Nucleus accumbens (tissue), 56 donors: ENCODE measurements at regions not wholly inside any gene's neighbourhood (a gene's known extent, or its start where the extent isn't known, plus 50 kb on each side); places are given as distances from the start of the nearest gene placed in this dataset.

Experiments used
- DNase-seq, 56 donors: peaks; one replicate each; lab custom pipeline; 2025; lab: John Stamatoyannopoulos, UW

DNA sequence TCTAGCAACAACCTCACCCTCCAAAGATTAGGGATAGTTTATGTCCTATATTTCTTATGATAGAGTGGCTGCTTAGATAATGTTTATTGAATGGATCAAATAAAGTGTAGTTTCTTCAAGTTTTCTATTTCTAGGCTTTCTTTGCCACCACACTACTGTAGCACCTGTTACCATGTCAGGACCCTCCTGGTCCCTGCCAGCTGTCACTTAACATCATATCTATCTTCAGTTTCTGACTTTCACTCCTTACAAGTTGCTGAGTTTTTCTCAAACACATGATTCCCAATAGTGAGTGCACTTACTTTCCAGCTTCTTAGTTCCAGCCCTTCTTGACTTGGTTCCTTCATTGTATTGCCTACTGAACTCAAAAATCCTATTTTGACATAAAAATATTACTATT is 593.9 kb upstream of the PITX2 start:
- DNase-seq: no peak

DNA sequence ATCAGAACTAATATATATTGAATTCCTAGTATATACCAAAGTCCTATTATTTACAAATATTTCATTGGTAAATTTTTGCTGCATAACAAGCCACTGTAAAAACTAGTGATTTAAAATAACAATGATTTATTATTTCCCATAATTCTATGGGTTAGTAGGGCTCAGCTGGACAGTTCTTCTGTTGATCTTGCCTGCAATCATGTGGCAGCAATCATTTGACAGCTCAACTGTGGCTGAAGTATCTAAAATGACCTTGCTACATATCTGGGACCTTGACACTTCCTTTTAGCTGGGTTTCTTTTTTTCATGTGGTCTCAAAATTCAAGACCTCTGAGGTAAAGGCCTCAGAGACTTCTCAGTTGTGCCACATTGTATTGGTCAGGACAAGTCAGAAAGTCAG is 598.5 kb upstream of the PITX2 start:
- no peak for DNase-seq

DNA sequence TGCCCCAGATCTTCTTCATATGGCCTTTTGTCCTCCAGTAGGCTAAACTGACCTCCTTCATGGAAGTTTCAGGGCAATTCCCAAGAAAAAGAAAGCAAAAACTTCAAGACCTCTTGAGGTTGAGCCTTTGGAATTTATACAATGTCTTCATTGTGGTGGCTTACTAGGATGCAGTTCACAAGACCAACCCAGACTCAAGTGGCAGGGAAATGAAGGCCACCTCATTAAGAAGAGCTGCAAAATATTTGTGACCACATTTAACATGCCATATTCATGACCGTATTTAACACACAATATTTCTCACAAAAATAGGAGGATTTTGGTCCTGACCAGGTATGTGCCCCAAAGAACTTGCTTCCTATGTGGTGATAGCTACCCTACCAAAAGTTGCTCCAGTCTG is 605.5 kb upstream of the PITX2 start:
- DNase-seq: no peak

DNA sequence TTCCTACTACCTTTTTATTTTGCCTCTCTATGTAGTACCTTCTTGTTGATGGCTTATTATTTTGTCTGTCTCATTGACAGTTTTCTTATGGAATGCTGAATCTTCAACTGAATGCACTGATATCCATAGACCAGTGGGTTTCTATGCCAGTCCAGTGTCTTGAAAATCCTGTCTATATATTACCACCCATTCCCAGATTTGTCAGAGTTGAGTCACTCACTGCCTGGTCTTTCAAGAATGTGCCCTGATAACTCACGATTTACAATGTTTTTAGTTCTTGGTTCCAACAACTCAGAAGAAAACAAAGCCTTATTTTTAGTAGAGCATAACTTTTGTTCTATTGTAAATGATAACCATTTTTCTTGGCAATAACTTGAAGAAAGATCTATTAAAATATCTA is 606.0 kb upstream of the PITX2 start:
- no peak for DNase-seq

DNA sequence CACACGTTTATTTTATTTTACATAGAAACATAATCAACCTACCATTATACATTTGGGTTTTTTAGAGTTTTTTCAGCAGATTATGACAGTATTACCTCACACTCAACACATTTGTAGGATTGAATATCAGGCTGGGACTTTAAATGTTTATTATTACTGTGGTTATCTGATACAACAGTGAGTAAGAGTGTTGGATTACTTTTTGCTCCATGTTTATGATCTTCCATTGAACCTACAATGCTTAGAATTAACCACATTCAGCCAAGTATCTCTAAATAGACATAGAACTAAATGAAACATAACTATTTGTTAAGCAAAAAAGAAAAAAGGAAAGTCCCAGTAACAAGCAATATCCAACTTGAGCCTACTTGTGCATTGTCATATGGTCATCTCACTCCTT is 607.4 kb upstream of the PITX2 start:
- no peak for DNase-seq

DNA sequence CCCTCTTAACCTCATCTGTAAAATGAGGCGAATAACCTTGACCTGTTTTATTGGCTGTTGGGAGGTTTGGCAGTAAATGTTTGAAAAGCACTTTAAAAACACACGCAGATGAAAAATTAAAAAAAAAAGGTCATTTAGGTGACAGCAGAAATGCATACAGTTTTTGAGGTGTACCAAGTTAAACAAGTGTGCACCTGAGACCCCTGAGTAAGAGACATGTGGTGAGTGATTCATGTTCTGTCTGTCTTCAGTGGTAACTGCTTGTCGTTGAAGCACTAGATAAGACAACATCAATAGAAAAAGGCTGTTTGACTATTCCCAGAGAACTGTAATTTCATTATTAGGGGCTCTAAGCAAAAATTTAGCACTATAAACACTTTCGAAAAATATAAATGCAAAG is 608.4 kb upstream of the PITX2 start:
- no peak for DNase-seq

DNA sequence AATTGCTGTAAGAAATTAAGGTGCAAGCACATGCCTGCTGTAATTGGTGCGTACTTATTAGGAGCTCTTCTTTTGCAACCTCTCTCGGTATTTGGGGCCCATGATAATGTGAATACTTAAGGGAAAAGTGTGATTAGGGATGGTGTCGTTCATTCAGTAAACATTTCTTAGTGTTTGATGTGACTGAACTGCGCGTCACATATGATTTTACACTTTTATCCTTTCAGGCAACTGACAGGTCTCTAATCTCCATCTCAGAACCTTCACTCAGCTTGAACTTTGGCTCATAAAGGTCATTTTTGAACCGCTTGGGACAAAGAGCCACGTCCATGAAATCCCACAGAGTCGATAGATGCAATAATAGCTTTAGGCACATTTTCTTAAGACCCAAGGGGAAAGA is 612.1 kb upstream of the PITX2 start:
- DNase-seq: no peak

DNA sequence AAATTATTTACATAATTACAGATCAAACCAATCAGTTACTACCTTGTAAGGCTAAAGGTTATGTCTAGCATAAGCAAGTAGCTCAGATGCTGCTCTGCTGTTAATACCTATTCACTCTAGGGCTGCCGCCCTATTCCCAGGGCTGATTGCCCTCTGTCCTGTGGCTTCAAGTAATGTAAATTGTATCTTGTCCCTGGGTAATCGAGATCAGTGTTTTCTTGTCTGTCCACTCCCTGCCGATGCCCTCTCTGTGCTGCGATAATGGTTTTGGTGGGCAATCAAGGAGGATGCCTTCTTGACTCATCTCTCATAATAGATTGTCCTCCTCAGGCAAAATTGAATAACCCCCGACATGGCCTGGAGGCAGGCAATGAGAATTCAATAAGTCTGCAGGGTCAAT is 641.0 kb upstream of the PITX2 start:
- no peak for DNase-seq

DNA sequence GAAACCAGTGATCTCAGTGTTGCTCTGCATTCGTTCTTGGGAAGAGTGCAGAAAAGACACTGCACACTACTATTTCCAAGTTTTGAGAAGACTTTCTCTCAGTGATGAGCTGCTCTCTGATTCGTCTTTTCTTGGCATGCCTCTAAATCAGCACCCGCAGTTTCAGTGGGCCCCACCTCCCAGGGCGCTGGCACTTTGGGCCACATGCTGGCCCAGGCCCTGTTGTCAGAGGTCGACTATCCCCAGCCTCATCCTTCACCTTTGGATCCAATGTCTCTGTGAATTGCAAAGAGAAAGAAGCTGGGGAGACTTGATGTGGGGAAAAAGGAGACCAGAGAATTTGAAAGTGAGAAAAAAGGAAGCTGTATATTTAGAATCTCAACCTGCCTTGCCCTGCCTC is 644.1 kb upstream of the PITX2 start:
- no peak for DNase-seq

DNA sequence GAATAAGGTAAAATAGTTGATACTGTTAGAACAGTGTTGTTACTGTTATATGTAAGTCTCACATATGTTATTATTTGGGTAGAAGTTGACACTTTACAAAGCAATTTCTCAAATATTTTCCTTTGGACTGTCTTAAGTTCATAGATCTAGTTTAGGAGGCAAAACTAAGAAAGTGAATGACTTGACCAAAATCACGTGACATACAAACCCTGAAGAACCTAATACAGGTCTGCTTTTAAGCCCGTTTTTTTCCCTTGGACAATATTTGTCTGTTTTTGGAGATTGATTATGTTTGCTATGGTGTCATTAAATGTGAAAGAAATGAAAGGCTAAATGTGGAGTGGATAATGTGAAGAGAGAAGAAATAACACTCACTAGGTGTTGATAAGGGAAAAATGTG is 644.9 kb upstream of the PITX2 start:
- DNase-seq: no peak

DNA sequence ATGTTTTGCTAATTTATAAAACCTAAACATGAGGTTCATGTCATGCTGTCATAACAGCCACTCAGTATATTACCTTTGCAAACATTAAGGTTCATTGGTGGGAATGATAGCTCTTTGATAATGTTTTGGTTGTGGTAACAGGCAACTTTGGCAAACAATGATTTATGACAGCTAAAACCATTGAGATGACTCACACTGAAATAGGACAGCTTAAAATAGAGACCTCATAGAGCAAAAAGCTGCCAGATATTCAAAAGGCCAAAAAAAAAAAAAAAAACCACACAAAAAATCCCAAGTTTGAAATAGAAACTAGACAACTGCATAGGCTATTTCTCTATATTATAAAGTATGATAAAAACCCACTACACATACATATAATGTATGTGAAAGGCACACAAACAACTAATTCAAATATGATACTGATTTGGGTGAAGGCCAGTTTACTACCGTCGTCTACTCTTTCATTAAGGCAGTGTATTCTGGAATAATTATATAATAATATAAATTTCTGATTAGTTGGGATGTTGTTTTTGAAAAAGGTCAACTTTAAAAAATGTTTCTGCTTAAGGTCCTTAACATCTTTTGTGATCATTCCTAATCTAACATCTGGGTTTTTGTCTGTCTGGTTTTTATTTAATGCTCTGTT is 646.0 kb upstream of the PITX2 start:
- no peak for DNase-seq

DNA sequence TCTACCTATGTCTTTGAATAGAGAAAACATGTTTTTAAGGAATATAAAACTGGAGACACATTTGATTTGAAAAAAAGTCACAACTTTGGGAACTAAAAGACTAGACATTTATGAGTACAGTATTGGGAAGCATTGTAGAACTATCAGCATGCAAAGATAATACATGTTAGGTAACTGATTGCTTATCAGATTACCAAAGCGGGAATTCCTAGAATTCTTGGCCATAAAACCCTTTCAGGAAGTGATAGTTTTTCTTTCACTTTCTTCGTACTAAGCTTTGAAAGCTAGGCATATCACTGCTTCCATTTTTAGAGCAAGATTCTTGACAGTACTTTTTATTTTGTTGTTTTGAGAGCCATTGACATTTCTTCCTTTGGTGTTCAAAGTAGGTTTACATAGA is 646.6 kb upstream of the PITX2 start:
- DNase-seq: no peak

DNA sequence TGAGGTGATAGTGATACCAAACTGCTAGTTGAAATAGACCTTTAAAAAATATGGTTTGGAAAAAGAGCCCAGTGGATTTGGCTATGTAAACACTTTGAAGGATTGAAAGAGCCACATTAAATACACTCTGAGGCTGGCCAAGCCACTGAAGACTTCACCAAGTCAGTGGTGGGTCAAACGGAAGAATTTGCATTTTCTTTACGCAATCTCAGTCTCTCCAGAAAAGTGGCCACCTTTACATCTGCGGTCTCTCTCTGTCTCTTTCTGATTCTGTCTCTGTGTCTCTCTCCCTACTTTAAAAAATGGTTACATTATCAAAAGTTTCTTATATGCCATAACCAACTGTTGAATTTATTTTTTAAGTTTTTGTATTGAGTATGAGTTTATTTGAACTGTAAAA is 651.2 kb upstream of the PITX2 start:
- DNase-seq: no peak

DNA sequence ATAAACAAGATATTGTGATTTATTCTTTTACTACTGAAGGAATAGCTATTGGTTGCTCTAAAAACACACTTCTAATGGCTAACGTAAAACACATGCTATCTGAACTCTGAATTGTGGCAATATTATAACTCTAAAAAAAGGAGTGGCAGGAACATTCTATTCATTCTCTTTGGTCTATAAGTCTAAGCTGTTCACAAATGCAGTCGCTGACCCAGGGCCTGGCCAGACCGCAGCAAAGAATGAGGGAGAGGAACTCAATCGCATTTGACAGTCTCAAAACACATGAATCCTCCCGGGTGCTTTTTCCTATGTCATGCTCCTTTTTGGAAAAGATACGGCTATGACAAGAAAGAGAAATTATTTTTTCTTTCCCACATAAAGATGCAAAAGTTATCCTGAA is 651.6 kb upstream of the PITX2 start:
- no peak for DNase-seq

DNA sequence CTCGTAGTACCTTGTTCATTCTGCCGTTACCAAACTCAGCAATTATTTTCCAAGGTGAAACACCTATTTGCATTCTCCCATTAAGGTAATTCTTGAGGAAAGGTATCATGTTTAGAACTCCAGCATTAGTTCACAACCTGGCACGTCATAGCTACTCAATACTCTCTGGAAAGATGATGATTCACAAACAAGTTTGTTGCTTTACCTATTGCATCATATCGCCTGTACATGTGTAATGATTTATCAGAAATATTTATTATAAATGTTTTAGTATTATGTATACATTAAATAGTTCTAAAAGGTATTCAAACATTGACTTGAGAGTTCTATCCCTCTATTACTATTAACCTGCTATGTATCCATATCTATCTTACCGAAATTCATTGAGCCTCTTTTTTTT is 658.3 kb upstream of the PITX2 start:
- DNase-seq: no peak

DNA sequence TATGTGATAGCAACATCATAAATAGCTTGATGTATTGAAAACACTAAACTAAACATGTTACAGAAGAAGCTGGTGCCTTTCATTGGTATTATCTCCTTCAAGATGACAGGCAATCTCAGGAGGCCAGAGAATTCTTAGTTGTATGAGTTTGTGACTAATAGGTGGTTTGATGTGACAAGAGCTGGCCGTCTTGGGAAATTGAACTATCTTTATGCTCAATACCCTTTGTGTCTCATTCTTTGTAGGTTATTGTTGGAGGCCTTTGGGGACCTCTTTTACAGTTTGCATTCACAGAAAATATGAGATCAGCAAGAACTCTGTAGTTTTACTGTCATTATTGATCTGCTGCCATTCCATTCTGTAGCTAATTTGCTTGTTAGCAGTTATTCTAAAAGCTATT is 659.2 kb upstream of the PITX2 start:
- no peak for DNase-seq

DNA sequence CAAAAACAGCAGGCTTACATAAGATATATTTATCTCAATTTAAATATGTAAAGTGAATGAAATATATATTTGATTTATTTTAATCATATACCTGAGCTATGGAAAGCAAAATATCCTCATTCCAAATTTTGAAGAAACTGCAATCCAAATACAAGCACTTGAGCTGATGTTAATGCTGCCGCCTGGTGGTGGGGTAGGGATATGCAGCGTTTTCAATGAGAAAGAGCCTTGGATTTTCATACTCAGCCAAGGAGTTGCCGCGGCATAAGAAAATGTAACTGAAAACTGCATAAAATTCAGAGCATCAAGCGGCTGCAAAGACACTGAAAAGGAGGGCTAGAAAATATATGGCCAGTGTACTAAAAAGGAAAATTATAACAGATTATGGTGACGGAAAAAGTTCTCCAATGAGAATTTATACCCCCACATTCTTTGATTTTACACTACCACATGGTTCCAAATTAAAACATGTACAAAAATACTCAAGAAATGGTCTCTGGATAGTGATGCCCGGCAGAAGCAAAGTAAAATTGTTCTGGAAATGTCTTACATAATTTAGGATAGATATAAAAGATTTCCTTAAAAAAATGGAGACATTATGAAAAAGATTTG is 660.3 kb upstream of the PITX2 start:
- DNase-seq: peak in 22 of 56 donors; percentile 0 to 58 (median 5)

DNA sequence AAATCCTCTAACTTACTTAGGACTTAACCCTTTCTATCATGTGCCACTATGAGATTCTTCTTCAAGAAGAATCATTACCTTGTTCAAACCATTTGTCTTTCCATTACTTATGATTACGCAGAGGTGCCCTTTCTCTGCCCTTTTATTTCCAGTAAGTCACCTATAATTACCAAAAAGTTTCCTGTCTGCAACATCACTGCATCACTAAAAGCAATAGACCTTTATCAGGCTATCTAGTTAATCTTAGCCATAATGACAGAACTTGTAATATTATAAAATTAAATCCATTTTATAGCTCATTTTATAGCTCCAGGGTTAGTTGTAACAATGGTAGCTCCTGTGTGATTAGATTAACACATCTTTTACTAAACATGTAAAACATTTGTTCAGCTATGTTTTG is 673.6 kb upstream of the PITX2 start:
- DNase-seq: no peak

DNA sequence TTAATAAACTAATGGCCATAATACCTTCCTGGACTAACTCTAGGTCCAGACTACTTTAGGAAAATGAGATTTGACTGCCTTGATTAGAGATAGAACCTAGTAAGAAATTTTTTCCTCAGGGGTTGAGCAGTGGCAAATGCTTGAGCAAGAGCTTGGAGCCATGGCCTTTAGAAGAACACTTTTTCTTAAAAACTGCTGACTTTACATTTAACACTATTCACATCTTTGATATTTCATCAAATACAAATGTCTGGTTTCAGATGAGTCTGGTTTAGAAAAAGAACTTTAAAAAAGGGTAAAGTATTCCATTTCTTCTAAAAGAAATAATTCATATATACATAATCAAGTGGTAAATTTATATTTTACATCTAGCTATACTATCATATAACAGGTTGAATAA is 680.9 kb upstream of the PITX2 start:
- no peak for DNase-seq

DNA sequence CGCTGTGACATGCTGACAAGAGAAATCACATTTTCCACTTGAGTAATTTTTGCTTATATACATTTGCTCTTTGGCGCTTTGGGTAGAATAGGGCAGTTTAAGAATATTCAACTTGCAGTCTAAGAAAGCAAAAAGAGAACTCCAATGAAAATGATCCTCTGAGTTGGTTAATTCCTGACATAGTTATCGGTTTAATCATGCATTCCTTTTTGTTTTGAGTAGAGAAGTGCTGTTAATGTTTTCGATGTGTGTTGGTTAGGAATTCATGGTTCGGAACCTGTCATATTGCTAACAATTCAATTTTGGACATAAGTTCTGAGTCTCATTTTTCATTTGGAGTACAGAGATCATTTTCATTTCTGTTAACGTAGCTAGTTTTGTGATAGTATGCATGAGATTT is 700.6 kb upstream of the PITX2 start:
- no peak for DNase-seq

DNA sequence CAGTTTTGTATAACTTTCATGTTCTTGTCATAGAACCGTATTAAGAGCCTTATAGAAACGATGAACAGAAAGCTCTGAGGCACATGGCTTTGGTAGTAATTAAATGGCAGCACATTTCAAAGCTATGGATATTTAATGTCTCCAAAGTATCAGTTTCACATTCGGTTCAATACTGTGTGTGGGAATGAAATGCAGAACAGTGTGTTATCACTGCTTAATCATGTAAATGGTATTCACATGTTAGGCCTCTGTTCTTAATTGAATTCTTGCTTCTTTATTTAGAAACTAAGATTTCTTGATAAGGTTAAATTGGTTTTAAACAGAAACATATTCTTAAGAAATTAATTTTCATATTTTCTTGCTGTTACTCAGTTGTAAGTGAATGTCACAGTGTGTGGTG is 701.0 kb upstream of the PITX2 start:
- no peak for DNase-seq

DNA sequence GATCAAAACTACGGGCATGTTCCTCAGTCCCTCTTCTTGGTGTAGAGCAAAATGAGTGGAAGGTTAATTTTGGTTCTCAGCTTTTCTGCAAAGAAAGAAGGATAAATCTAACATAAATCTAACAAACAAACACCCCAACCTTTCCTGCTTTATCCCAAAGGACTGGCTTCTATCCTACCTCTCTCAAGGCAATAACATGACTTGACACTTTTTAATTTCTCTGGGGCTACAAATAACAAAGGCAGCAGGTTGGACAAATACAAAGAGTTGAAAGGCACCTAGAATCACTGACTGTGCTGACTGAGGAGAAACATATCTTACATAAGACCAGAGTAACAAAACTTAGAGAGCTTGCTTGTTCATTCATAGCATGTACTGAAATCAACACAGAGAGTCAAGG is 703.6 kb upstream of the PITX2 start:
- no peak for DNase-seq

DNA sequence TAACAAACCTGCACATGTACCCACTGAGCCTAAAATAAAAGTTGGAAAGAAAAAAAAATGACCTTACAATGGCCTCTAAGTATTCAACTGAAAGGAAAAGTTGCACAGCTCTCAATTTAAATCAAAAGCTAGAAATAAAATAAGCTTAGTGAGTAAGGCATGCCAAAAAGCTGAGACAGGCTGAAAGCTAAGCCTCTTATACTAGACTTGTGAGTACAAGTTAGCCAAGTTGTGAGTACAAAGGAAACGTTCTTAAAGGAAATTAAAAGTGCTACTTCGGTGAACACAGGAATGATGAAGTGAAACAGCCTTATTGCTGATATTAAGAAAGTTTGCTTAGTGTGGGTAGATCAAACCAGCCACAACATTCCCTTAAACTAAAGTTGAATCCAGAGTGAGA is 707.9 kb upstream of the PITX2 start:
- no peak for DNase-seq
